Activated CD8-positive, alpha-beta T cell treated with anti-CD3 and anti-CD28 coated beads for 36 hours (primary cell): ENCODE measurements at regions not wholly inside any gene's neighbourhood (a gene's known extent, or its start where the extent isn't known, plus 50 kb on each side); places are given as distances from the start of the nearest gene placed in this dataset.

Experiments
- ATAC-seq: fragments of 200-7000 bp; cut with Tn5 transposase; one replicate; pipeline ENCODE4 v1.10.0; 2021; ENCODE audit warnings: mild to moderate bottlenecking, moderate library complexity
- CTCF ChIA-PET: fragments of 350-600 bp; sonication (Branson Sonifier 250); formaldehyde crosslinking; loops from one replicate; lab custom pipeline; 2021; ENCODE audit warnings: antibody characterized with exemption; lab: Charles Lee
- POLR2A ChIA-PET: fragments of 350-600 bp; sonication (Branson Sonifier 250); formaldehyde crosslinking; loops from one replicate; lab custom pipeline; 2021; ENCODE audit warnings: antibody characterized with exemption; lab: Charles Lee
- DNase-seq: peaks from one replicate; pipeline ENCODE4 v3.0.0-alpha.2; 2020
- H3K27ac Mint-ChIP-seq: one replicate; pipeline ENCODE4 v1.8.0; 2021; ENCODE audit warnings: mild to moderate bottlenecking, mixed read lengths
- H3K27me3 Mint-ChIP-seq: one replicate; pipeline ENCODE4 v1.8.0; 2021; ENCODE audit warnings: mixed read lengths
- H3K36me3 Mint-ChIP-seq: one replicate; pipeline ENCODE4 v1.8.0; 2021; ENCODE audit warnings: low read depth, mixed read lengths
- H3K4me1 Mint-ChIP-seq: one replicate; pipeline ENCODE4 v1.8.0; 2021; ENCODE audit warnings: low read depth, mixed read lengths
- H3K4me3 Mint-ChIP-seq: one replicate; pipeline ENCODE4 v1.8.0; 2021; ENCODE audit warnings: mild to moderate bottlenecking, moderate library complexity, mixed read lengths
- H3K9me3 Mint-ChIP-seq: one replicate; pipeline ENCODE4 v1.8.0; 2021; ENCODE audit warnings: mixed read lengths
- intact Hi-C: fragments of 100-400 bp; cut with micrococcal nuclease; formaldehyde crosslinking; loops from one replicate; pipeline ENCODE4 v1.10.0; 2022
- TF ChIP-seq, protein P1 (sequence below): fragments of 200-600 bp; IDR thresholded peaks from one replicate; pipeline ENCODE4 v1.8.0; 2022; ENCODE audit warnings: antibody characterized with exemption, mild to moderate bottlenecking

DNA sequence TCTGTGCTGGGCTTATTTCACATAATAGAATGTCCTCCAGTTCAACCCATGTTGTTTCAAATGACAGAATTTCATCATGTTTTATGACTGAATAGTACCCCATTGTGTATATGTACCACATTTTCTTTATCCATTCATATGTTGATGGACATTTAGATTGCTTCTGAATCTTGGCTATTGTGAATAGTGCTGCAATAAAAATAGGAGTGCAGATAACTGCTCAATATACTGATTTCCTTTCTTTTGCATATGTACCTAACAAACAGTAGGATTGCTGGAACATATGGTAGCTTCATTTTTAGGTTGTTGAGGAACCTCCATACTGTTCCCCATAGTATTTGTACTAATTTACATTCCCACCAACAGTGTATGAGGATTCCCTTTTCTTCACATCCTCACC is 491.1 kb downstream of the BRINP3 start:
- TF ChIP-seq, protein P1, sequence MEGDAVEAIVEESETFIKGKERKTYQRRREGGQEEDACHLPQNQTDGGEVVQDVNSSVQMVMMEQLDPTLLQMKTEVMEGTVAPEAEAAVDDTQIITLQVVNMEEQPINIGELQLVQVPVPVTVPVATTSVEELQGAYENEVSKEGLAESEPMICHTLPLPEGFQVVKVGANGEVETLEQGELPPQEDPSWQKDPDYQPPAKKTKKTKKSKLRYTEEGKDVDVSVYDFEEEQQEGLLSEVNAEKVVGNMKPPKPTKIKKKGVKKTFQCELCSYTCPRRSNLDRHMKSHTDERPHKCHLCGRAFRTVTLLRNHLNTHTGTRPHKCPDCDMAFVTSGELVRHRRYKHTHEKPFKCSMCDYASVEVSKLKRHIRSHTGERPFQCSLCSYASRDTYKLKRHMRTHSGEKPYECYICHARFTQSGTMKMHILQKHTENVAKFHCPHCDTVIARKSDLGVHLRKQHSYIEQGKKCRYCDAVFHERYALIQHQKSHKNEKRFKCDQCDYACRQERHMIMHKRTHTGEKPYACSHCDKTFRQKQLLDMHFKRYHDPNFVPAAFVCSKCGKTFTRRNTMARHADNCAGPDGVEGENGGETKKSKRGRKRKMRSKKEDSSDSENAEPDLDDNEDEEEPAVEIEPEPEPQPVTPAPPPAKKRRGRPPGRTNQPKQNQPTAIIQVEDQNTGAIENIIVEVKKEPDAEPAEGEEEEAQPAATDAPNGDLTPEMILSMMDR: no peak
- intact Hi-C loops: no loop called here
- DNase-seq: no peak
- no peak overlapping the region for H3K4me3 Mint-ChIP-seq
- no peaks in the 10 kb centered on the region for H3K27me3 Mint-ChIP-seq
- no peak for ATAC-seq
- no peak overlapping the region for H3K27ac Mint-ChIP-seq
- ChIA-PET CTCF (no interaction called here), POLR2A (no interaction called here)
- no peaks in the 10 kb centered on the region for H3K36me3 Mint-ChIP-seq
- peaks cover 15% of the 10 kb centered on the region for H3K9me3 Mint-ChIP-seq
- no peaks in the 10 kb centered on the region for H3K4me1 Mint-ChIP-seq

DNA sequence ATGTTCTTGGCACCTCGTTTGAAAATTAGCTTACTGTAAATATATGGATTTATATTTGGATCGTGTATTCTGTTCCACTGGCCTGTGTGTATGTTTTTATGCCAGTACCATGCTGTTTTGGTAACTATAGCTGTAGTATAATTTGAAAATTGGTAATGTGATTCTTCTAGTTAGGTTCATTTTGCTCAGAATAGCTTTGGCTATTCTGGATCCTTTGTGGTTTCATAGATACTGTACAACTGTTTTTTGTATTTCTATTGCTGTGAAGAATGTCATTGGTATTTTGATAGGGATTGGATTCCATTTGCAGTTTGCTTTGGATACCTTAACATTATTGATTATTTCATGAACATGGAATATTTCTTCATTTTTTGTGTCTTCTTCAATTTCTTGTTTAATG is 490.2 kb downstream of the BRINP3 start:
- Mint-ChIP-seq H3K9me3 (peaks cover 19% of the 10 kb centered on the region), H3K4me1 (no peaks in the 10 kb centered on the region), H3K36me3 (no peaks in the 10 kb centered on the region), H3K27me3 (no peaks in the 10 kb centered on the region), H3K4me3 (no peak overlapping the region), H3K27ac (no peak overlapping the region)
- intact Hi-C loops: no loop called here
- no peak for DNase-seq
- no peak for ATAC-seq
- ChIA-PET CTCF (no interaction called here), POLR2A (no interaction called here)
- TF ChIP-seq, protein P1: no peak

DNA sequence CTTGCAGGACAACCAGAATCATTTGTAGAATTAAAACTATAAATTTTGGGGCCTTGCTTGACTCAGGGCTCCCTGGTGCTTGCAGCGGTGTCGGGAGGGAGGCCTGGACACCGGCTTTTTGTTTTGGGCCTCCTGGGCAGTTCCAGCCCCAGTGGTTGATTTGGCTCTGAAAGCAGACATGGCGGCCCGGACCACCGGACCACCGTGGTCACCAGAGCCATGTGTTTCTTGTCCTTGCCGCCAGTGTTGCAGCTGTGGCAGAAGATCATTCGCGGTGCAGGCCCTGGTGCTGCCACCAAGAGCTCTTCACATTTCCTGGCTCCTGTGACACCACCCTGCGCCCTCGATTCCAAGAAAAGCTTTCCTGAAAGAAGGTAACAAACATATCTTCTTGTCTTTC is 484.8 kb downstream of the BRINP3 start:
- ChIA-PET POLR2A (no interaction called here), CTCF (no interaction called here)
- intact Hi-C loops: no loop called here
- Mint-ChIP-seq H3K36me3 (no peaks in the 10 kb centered on the region), H3K27me3 (no peaks in the 10 kb centered on the region), H3K4me1 (no peaks in the 10 kb centered on the region), H3K4me3 (no peak overlapping the region), H3K27ac (no peak overlapping the region), H3K9me3 (peaks cover 22% of the 10 kb centered on the region)
- DNase-seq: no peak
- ATAC-seq: no peak
- TF ChIP-seq, protein P1: no peak

DNA sequence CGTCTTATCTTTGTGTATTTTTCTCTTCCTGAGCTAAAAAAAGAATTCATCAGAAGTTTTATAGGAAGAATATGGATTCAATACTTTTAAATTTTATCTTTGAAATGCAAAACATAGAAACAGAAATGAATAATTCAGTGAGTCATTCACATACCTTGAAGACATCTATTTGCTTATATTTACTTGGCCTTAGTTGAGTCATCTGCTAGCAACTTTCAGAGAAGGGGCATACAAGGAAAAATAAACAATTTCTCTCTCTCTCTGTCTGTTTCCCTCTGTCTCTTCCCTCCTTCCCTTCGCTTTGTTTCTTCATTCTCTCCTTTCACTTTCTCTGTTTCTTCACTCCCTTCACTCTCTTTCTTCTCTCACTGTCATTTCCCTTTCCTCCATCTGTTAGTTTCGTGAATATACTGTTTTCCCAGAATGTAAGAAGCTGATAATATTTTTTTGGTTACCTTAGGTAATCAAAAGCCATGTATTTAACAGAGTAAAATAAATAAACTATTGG is 477.2 kb downstream of the BRINP3 start:
- POLR2A ChIA-PET: no interaction called here
- TF ChIP-seq, protein P1: no peak
- peaks cover 8% of the 10 kb centered on the region for H3K9me3 Mint-ChIP-seq

DNA sequence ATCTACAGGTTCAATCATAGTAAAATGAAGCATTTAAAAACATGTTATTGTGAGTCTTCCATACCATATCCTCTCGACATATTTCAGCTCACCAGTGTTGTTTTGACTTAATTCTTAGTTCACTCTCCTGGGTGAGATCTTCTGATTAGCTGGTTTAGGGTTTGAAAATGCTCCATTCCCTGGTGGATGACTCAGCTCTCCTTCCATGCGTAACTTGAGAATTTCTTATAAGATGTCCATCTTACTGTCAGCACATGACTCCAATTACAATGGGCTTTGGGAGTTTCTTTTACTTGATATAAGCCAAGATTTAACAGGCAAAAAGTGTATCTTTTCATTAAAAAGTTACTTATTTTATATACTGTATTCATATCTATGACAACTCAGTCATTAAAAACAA is 476.5 kb downstream of the BRINP3 start:
- intact Hi-C loops: no loop called here
- Mint-ChIP-seq H3K9me3 (peaks cover 8% of the 10 kb centered on the region), H3K4me1 (no peaks in the 10 kb centered on the region), H3K4me3 (no peak overlapping the region), H3K27ac (no peak overlapping the region), H3K27me3 (no peaks in the 10 kb centered on the region), H3K36me3 (no peaks in the 10 kb centered on the region)
- ChIA-PET CTCF (interaction anchor here (1.5 kb wide), 1 partner anchor 12 kb away, joined by 3 read pairs; no protein-coding TSS in a partner anchor), POLR2A (no interaction called here)
- TF ChIP-seq, protein P1: no peak
- no peak for ATAC-seq
- DNase-seq: no peak

More for the DNA sequence above, 477.2 kb downstream of the BRINP3 start:
- Mint-ChIP-seq H3K4me3 (no peak overlapping the region), H3K36me3 (no peaks in the 10 kb centered on the region), H3K27me3 (no peaks in the 10 kb centered on the region), H3K27ac (no peak overlapping the region), H3K4me1 (no peaks in the 10 kb centered on the region)
- no peak for ATAC-seq
- no peak for DNase-seq
- CTCF ChIA-PET: interaction anchor here (1.5 kb wide), 1 partner anchor 11 kb away, joined by 3 read pairs; no protein-coding TSS in a partner anchor
- intact Hi-C loops: no loop called here
